Colon (tissue), 2 donors: ENCODE measurements at regions not wholly inside any gene's neighbourhood (a gene's known extent, or its start where the extent isn't known, plus 50 kb on each side); places are given as distances from the start of the nearest gene placed in this dataset.
"Not testable (repeated sequence)": the region's sequence is repeated elsewhere in the genome, so short reads cannot be mapped to it uniquely, and the experiment has no call there.

ENCODE experiments used
- FAIRE-seq: peaks from 2 replicates; lab custom pipeline; 2012; peaks lifted over from hg19 to GRCh38; lab: Jason Lieb, UNC
- donor health status: control.
- donor health status: control.

DNA sequence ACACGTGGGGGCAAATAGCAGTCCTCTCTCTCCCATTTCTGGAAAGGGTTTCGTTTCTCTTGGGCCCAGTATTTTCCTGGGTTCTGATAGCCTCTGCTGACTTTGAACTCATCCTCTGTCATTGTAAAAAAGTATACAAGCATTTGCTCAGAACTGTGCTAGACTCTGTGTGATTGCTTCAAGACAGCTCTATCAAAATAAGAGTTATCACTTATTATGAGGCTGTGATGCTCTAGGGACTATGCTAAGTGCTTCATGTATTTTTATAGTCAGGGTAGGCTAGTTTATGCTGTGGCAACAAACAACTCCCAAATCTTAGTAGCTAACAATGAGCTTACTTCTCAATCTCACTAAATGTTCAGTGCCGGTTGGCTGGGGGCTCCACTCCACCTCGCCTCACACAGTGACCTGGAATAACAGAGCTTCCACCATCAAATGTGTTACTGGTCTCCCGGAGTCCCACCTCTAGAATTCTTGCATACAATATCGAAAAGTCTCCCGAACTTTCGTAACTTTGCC is 110.8 kb upstream of the CDC42EP3 start:
- no peak for FAIRE-seq

DNA sequence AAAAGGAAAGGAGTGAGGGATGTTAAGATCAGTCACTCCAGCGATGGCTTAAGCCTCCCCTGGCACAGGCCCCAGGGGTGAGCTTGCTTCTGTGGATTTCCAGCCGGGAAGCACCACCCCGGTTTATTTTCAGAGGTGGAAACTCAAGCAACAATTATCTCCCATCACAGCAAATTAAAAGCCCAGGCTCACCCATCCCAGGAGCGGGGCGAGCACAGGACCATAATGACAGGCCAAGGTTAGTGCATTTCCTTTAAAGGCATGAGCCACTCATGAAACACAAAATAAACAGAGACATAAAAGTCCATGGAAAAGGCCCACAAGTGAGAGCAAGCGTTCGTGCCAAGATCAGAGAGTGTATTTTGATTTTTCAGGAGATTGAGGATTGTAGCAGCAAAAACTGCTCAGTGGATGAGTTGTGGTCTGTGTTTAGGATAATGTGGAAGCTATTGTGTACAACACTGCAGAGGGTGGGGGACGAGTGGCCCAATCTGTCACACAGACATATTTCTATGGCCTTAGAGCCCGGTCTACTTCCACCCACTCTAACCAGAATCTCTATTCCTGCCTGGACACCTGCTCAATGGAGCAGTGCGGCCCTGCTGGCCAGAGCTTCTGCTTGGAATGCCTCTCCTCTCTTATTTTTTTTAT is 111.4 kb upstream of the CDC42EP3 start:
- no peak for FAIRE-seq

DNA sequence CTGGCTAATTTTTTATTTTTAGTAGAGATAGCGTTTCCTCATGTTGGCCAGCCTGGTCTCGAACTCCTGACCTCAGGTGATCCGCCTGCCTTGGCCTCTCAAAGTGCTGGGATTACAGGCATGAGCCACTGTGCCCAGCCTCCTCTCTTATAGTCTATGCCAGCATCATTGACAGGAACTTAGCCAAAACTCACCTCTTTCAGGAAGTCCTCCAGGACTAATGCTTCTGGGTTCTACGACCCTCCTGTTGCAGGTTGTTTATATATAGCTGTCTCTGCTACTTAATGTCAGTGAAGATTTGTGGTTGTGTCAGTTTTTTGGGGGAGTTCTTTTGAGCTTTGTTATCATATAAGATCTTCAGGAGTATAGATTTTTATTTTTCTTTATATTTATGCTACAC is 112.1 kb upstream of the CDC42EP3 start:
- FAIRE-seq, result no peak

DNA sequence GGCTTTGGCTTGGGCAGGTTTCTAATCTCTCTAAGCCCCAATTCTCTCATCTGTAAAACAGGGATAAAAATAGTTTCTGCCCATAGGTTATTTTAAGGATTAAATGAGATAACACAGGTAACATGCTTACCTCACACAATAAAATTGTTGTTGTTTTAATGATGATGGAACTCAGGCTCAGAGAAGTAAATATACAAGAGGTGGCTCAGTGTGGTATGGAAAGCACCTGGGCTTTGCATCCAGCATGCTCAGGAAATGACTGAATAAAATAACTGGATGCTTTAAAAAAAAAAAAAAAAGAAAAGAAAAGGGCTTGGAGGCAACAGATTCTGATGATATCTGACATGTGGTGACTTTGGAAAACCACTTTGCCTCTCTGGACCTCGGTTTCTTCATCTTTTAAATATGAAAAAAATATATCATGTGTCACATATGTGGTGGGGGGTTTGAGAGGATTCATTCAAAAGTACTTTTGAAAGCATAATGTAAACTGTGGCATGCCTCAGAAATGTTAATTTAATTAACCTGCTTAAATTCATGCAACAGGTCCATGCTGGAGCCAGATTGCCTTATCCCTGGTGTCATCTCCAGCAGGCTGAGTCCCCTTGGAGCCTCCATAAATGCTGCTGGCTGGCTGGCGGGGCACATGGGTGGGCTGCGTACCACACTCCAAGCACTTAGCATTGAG is 112.8 kb upstream of the CDC42EP3 start:
- no peak for FAIRE-seq

- FAIRE-seq, result no peak
These were observed 113.3 kb upstream of the CDC42EP3 start for GRCh38 chr2:37784759-37785149.

GRCh38 chr2:37786191-37786698 is 114.8 kb upstream of the CDC42EP3 start:
- no peak for FAIRE-seq

- no peak for FAIRE-seq
These were observed 115.4 kb upstream of the CDC42EP3 start for GRCh38 chr2:37786854-37787253.

DNA sequence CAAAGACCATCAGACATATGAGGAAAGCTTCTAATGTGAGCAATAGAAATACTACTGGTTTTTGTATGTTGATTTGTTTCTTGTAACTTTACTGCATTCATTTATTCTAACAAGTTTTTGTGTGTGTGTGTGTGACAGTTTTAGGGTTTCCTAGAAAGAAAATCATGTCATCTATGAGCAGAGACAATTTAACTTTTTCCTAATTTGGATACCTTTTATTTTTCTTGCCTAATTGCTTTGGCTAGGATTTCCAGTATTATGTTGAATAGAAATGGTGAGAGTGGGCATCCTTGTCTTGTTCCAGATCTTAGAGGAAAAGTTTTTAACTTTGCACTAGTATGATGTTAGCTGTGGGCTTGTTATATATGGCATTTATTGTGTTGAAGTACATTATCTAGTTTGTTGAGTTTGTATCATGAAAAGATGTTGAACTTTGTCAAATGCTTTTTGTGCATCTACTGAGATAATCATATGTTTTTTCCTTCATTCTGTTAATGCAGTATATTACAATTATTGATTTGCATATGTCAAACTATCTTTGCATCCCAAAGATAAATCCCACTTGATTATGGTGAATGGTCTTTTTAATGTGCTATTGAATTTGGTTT is 117.3 kb upstream of the CDC42EP3 start:
- no peak for FAIRE-seq

GRCh38 chr2:37790019-37790418 is 118.6 kb upstream of the CDC42EP3 start:
- FAIRE-seq, result no peak

GRCh38 chr2:37790462-37790861 is 119.0 kb upstream of the CDC42EP3 start:
- FAIRE-seq, result no peak

GRCh38 chr2:37792366-37792765 is 120.9 kb upstream of the CDC42EP3 start:
- FAIRE-seq, result no peak

- no peak for FAIRE-seq
These were observed 121.6 kb upstream of the CDC42EP3 start for GRCh38 chr2:37793004-37793403.

DNA sequence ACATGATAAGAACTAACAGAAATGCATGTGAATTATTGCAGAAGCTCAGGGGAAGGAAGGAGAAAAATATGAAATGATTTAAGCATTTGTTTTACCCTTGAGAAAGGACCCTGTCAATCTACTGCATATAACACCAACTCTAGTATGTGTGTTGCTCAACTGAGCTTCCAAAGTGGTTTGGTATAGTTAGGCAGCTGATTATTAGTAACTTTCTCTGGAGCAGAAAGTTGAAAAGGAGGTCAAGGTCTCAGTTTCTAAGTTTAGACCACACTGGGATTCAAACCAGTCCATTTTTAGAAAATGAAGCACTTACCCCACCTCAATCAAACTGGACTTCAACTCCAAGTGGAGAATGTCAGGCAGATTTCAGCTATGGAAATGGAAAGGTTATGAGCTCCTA is 123.3 kb upstream of the CDC42EP3 start:
- FAIRE-seq, result no peak

DNA sequence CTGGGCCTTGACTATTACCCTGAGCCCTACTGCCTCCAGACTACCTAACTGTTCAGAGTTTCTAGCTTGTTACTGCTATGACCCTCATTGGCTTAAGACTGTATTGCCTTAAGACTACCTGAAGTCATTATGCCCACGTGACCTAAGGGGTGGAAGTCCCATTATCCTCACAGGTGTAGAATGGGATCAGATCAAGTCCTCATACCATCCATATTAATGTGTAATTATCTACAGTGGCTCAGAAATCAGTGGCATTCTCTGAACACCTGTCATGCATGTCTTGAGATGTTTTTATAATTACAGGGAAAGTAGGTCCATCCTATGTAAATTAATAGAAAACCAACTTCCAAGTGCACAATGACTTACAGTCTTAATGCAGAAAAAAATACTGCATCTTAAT is 124.0 kb upstream of the CDC42EP3 start:
- FAIRE-seq, result no peak

GRCh38 chr2:37795938-37796337 is 124.5 kb upstream of the CDC42EP3 start:
- FAIRE-seq, result no peak

DNA sequence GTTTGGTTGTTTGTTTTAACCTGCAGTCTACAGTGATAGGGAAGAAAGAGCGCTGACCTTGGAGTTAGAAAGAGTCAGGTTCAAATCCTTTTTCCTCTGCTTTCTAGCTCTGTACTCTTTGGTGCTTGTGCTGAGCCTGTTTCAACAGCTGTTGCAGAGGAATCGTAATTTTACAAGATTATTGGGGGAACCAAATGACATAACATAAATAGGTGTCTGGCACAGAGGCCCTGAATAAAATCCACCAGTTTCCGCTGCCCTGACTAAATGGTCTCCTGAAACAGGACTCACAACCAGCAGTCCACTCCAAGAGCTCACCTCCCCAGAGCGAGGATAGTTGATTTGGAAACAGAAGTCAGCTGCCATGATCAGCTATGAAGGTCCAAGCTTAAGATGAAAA is 125.0 kb upstream of the CDC42EP3 start:
- no peak for FAIRE-seq

DNA sequence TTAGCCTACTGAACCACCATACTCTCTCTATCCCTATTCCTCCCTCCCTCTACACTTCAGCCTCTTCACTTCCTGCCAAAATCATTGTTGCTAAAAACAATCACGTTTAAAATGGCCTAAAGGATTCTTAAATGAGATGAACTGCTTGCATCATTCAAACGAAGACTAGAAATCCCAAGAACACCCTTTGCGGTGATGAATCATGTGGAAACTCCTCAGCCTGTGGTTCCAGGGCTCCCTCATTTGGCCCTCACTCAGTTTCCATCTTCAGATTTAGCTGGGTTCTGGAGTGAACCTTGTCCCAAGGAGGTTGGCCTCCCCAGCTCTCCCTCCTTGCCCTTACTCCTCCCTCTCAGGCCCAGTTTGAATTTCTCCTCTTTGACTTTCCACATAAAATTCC is 125.6 kb upstream of the CDC42EP3 start:
- FAIRE-seq, result no peak

DNA sequence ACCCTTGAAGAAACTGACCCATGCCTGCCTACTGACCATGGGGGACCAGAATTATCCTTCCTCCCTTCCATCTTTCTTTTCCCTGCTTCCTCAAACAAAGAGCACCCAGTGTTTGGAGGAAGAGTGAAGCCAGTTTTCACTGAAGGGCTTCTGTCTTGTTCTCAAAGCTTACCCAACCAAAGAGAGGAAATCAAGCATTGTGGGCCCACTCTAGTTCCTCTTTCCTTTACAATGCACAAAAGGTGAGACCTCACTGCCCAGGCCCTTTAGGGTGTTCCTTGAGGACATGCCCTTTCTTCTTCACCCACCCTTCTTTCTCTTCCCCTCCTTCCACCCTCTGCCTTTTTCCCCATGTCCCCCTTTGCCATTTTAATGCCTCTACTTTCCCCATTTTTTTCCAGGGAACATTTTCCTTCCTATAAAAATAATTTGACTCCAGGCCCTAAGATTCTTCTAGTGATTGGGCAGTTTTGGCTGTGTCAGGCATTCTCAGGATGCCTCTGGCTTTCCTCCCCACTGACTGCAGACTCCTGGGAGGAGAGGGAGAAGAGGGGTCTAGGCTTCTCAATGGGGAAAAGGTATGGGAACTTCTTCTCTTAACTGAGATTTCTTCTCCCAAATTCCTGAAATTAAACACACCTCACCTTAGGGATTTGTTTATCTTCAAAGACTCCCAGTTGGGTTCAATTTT is 126.6 kb upstream of the RMDN2 start:
- no peak for FAIRE-seq

- FAIRE-seq, result no peak
These were observed 124.8 kb upstream of the RMDN2 start for GRCh38 chr2:37800176-37800858.

- FAIRE-seq, result no peak
These were observed 122.8 kb upstream of the RMDN2 start for GRCh38 chr2:37802211-37802752.

GRCh38 chr2:37802899-37803379 is 122.1 kb upstream of the RMDN2 start:
- FAIRE-seq, result no peak

DNA sequence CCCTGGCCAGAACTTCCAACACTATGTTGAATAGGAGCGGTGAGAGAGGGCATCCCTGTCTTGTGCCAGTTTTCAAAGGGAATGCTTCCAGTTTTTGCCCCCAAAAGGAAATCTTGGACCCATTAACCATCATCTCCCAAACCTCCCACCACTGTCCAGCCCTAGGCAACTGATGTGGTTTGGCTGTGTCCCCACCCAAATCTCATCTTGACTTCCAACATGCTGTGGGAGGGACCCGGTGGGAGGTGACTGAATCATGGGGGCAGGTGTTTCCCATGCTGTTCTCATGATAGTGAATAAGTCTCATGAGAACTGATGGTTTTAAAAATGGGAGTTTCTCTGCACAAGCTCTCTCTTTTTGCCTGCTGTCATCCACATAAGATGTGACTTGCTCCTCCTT is 119.1 kb upstream of the RMDN2 start:
- FAIRE-seq, result not testable (repeated sequence)
